Hepatocyte (in vitro differentiated cells): ENCODE measurements at regions not wholly inside any gene's neighbourhood (a gene's known extent, or its start where the extent isn't known, plus 50 kb on each side); places are given as distances from the start of the nearest gene placed in this dataset.

Experiments
- EZH2 ChIP-seq: fragments of 200-600 bp; sonication (generic); IDR thresholded peaks from 2 replicates; pipeline ENCODE4 v1.6.1; 2016; ENCODE audit warnings: antibody characterized with exemption, mild to moderate bottlenecking, borderline replicate concordance
- TF ChIP-seq, protein P1 (sequence below): fragments of 200-600 bp; sonication (generic); IDR thresholded peaks from 2 replicates; pipeline ENCODE4 v1.5.1; 2016; ENCODE audit warnings: antibody characterized with exemption, mild to moderate bottlenecking; ENCODE audit not compliant: poor library complexity

GRCh38 chr5:6019612-6020011, 358.7 kb downstream of the MED10 start:
- no peak for TF ChIP-seq EZH2
- TF ChIP-seq, protein P1, sequence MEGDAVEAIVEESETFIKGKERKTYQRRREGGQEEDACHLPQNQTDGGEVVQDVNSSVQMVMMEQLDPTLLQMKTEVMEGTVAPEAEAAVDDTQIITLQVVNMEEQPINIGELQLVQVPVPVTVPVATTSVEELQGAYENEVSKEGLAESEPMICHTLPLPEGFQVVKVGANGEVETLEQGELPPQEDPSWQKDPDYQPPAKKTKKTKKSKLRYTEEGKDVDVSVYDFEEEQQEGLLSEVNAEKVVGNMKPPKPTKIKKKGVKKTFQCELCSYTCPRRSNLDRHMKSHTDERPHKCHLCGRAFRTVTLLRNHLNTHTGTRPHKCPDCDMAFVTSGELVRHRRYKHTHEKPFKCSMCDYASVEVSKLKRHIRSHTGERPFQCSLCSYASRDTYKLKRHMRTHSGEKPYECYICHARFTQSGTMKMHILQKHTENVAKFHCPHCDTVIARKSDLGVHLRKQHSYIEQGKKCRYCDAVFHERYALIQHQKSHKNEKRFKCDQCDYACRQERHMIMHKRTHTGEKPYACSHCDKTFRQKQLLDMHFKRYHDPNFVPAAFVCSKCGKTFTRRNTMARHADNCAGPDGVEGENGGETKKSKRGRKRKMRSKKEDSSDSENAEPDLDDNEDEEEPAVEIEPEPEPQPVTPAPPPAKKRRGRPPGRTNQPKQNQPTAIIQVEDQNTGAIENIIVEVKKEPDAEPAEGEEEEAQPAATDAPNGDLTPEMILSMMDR, result no peak
